H1 (cell line): ENCODE measurements at regions not wholly inside any gene's neighbourhood (a gene's known extent, or its start where the extent isn't known, plus 50 kb on each side); places are given as distances from the start of the nearest gene placed in this dataset.

Experiments
- CTCF ChIA-PET: fragments of 300-600 bp; sonication (Branson Sonifier 250); formaldehyde crosslinking; loops from one replicate; lab custom pipeline; 2021; ENCODE audit not compliant: partially characterized antibody; lab: Charles Lee
- POLR2A ChIA-PET: fragments of 300-600 bp; sonication (Branson Sonifier 250); formaldehyde crosslinking; loops from one replicate; lab custom pipeline; 2021; ENCODE audit warnings: inconsistent platforms; ENCODE audit not compliant: partially characterized antibody; lab: Charles Lee
- DNase-seq, 2 experiments: peaks; one replicate each; pipeline versions ENCODE4 v3.0.0 to v3.0.0-alpha.2; 2010 to 2022; ENCODE audit warnings: low spot score in 2 of 2, low read depth in 1 of 2, mixed read lengths in 1 of 2
- FAIRE-seq: peaks from 2 replicates; lab custom pipeline; 2011; peaks lifted over from hg19 to GRCh38; lab: Jason Lieb, UNC
- H2AFZ ChIP-seq: 2 replicates; pipeline ENCODE4 v1.8.1; 2012; ENCODE audit warnings: low read length, inconsistent platforms
- H2AK5ac ChIP-seq: 2 replicates; pipeline ENCODE4 v1.6.1; 2013; ENCODE audit warnings: low read depth, low read length
- H2BK120ac ChIP-seq: replicated peaks from 2 replicates; pipeline ENCODE3; 2013; ENCODE audit warnings: low read depth, low read length, inconsistent platforms
- H2BK12ac ChIP-seq: 2 replicates; pipeline ENCODE4 v1.6.1; 2013; ENCODE audit warnings: low read depth, low read length
- H2BK15ac ChIP-seq: 2 replicates; pipeline ENCODE4 v1.6.1; 2013; ENCODE audit warnings: low read length
- H2BK20ac ChIP-seq: 2 replicates; pipeline ENCODE4 v1.6.1; 2013; ENCODE audit warnings: low read length
- H2BK5ac ChIP-seq: 2 replicates; pipeline ENCODE4 v1.6.1; 2013; ENCODE audit warnings: low read depth, low read length
- H3K14ac ChIP-seq: 2 replicates; pipeline ENCODE4 v1.6.1; 2013; ENCODE audit warnings: inconsistent platforms; ENCODE audit not compliant: insufficient read length
- H3K18ac ChIP-seq: 2 replicates; pipeline ENCODE4 v1.6.1; 2013; ENCODE audit warnings: low read length; ENCODE audit errors: extremely low read depth
- H3K23ac ChIP-seq: 2 replicates; pipeline ENCODE4 v1.6.1; 2013; ENCODE audit warnings: inconsistent platforms; ENCODE audit not compliant: insufficient read length
- H3K23me2 ChIP-seq: 2 replicates; pipeline ENCODE4 v1.6.1; 2013; ENCODE audit warnings: low read depth, low read length
- H3K27ac ChIP-seq: 2 replicates; pipeline ENCODE4 v1.6.1; 2011; ENCODE audit warnings: low read depth, low read length, inconsistent platforms
- H3K27me3 ChIP-seq, 4 experiments: replicated peaks in 1 of 4; 1 replicate in 1 of 4; 2 replicates in 3 of 4; pipeline versions ENCODE4 v1.6.1 to v1.8.1; 2011 to 2013; ENCODE audit warnings: low read length in 3 of 4, mild to moderate bottlenecking in 3 of 4, inconsistent platforms in 2 of 4, mixed read lengths in 2 of 4, moderate library complexity in 1 of 4; ENCODE audit not compliant: control insufficient read depth in 3 of 4, insufficient read depth in 3 of 4; ENCODE audit errors: extremely low read depth in 1 of 4
- H3K36me3 ChIP-seq, 4 experiments: 2 replicates each; pipeline versions ENCODE4 v1.6.1 to v1.8.1; 2011 to 2013; ENCODE audit warnings: mild to moderate bottlenecking in 4 of 4, low read length in 3 of 4, moderate library complexity in 2 of 4, control low read depth in 1 of 4, inconsistent platforms in 1 of 4; ENCODE audit not compliant: insufficient read depth in 4 of 4, control insufficient read depth in 2 of 4
- H3K4ac ChIP-seq: replicated peaks from 2 replicates; pipeline ENCODE3; 2013; ENCODE audit warnings: low read length, low read depth, mixed read lengths, inconsistent platforms; ENCODE audit not compliant: insufficient read length
- H3K4me1 ChIP-seq, 4 experiments: replicated peaks in 1 of 4; 1 replicate in 1 of 4; 2 replicates in 3 of 4; pipeline versions ENCODE4 v1.6.1 to v1.8.1; 2011 to 2013; ENCODE audit warnings: low read length in 3 of 4, inconsistent platforms in 2 of 4, mixed read lengths in 1 of 4; ENCODE audit not compliant: insufficient read depth in 4 of 4, control insufficient read depth in 3 of 4
- H3K4me2 ChIP-seq, 2 experiments: 2 replicates each; pipeline versions ENCODE4 v1.6.1 to v1.8.1; 2011 to 2013; ENCODE audit warnings: low read depth in 2 of 2, low read length in 2 of 2, control low read depth in 1 of 2, inconsistent platforms in 1 of 2, mild to moderate bottlenecking in 1 of 2; ENCODE audit not compliant: insufficient read depth in 1 of 2
- H3K4me3 ChIP-seq, 4 experiments: fragments of 200-600, 300-600 bp in 1 of 4; sonication (generic), shearing (Covaris generic), sonication (Bioruptor Twin) in 1 of 4; 2 replicates each; pipeline versions ENCODE4 v1.5.1 to v1.8.1; 2011 to 2016; ENCODE audit warnings: low read length in 4 of 4, low read depth in 3 of 4, control low read depth in 2 of 4, inconsistent platforms in 2 of 4, mild to moderate bottlenecking in 2 of 4, mixed read lengths in 1 of 4, moderate library complexity in 1 of 4; ENCODE audit not compliant: insufficient read depth in 2 of 4; ENCODE audit errors: extremely low read depth in 1 of 4
- H3K56ac ChIP-seq: replicated peaks from 2 replicates; pipeline ENCODE3; 2013; ENCODE audit warnings: low read depth, mild to moderate bottlenecking, mixed read lengths, low read length, inconsistent platforms; ENCODE audit not compliant: insufficient read length
- H3K79me1 ChIP-seq: 2 replicates; pipeline ENCODE4 v1.6.1; 2013; ENCODE audit warnings: low read depth, low read length, control low read depth
- H3K79me2 ChIP-seq, 2 experiments: 2 replicates each; pipeline versions ENCODE4 v1.6.1 to v1.8.1; 2012 to 2013; ENCODE audit warnings: low read length in 2 of 2, mild to moderate bottlenecking in 2 of 2, inconsistent platforms in 1 of 2; ENCODE audit not compliant: insufficient read depth in 2 of 2, control insufficient read depth in 1 of 2
- H3K9ac ChIP-seq, 4 experiments: replicated peaks in 1 of 4; 1 replicate in 1 of 4; 2 replicates in 3 of 4; pipeline versions ENCODE4 v1.6.1 to v1.8.1; 2011 to 2013; ENCODE audit warnings: low read depth in 3 of 4, low read length in 3 of 4, control low read depth in 2 of 4, mild to moderate bottlenecking in 2 of 4, moderate library complexity in 2 of 4, inconsistent platforms in 1 of 4; ENCODE audit errors: extremely low read depth in 1 of 4
- H3K9me3 ChIP-seq, 2 experiments: 2 replicates each; pipeline versions ENCODE4 v1.6.1 to v1.8.1; 2012 to 2013; ENCODE audit warnings: mild to moderate bottlenecking in 2 of 2, moderate library complexity in 2 of 2, control low read depth in 1 of 2, inconsistent platforms in 1 of 2, low read depth in 1 of 2, low read length in 1 of 2, mixed read lengths in 1 of 2; ENCODE audit not compliant: insufficient read depth in 2 of 2
- H4K20me1 ChIP-seq, 2 experiments: replicated peaks in 1 of 2; 2 replicates each; pipeline versions ENCODE3 to v1.8.1; 2011 to 2013; ENCODE audit warnings: inconsistent platforms in 2 of 2, low read length in 2 of 2, mild to moderate bottlenecking in 1 of 2; ENCODE audit not compliant: insufficient read depth in 2 of 2, control insufficient read depth in 1 of 2
- H4K5ac ChIP-seq: 2 replicates; pipeline ENCODE4 v1.6.1; 2013; ENCODE audit warnings: low read length, low read depth, mixed read lengths, inconsistent platforms; ENCODE audit not compliant: insufficient read length
- H4K8ac ChIP-seq: 2 replicates; pipeline ENCODE4 v1.8.0; 2013; ENCODE audit warnings: mild to moderate bottlenecking, moderate library complexity, low read length, inconsistent platforms; ENCODE audit not compliant: insufficient read depth; ENCODE audit errors: extremely low read depth
- H4K91ac ChIP-seq: replicated peaks from 2 replicates; pipeline ENCODE3; 2013; ENCODE audit warnings: low read length, mixed read lengths, inconsistent platforms; ENCODE audit not compliant: insufficient read length
- ASH2L ChIP-seq: fragments of 200-600, 300-600 bp; sonication (generic); IDR thresholded peaks from one replicate; pipeline ENCODE4 v1.7.1; 2017; ENCODE audit warnings: low read length
- BRCA1 ChIP-seq: IDR thresholded peaks from 2 replicates; pipeline ENCODE4 v1.6.1; 2012; ENCODE audit warnings: low read depth, low read length, improper control_type of control experiment
- EP300 ChIP-seq, 2 experiments: IDR thresholded peaks; 1 replicate in 1 of 2; 2 replicates in 1 of 2; pipeline ENCODE4 v1.6.1; 2011 to 2012; ENCODE audit warnings: low read depth in 2 of 2, low read length in 2 of 2, mild to moderate bottlenecking in 2 of 2, borderline replicate concordance in 1 of 2, inconsistent platforms in 1 of 2, moderate library complexity in 1 of 2
- HDAC2 ChIP-seq, 2 experiments: fragments of 300-600 bp in 1 of 2; sonication (generic) in 1 of 2; IDR thresholded peaks; 2 replicates each; pipeline ENCODE4 v1.6.1; 2011 to 2012; ENCODE audit warnings: low read depth in 2 of 2, low read length in 2 of 2, mild to moderate bottlenecking in 2 of 2, moderate library complexity in 2 of 2, borderline replicate concordance in 1 of 2, inconsistent platforms in 1 of 2
- MAX ChIP-seq: IDR thresholded peaks from 2 replicates; pipeline ENCODE4 v1.6.1; 2012; ENCODE audit warnings: inconsistent platforms
- SAP30 ChIP-seq: fragments of 300-600 bp; sonication (generic); IDR thresholded peaks from 2 replicates; pipeline ENCODE4 v1.7.1; 2012; ENCODE audit warnings: low read length, moderate library complexity, mild to moderate bottlenecking, inconsistent platforms; ENCODE audit not compliant: insufficient read depth, insufficient replicate concordance
- WGBS, 2 experiments: shearing (Covaris generic) in 1 of 2; methylation state at CpG; one replicate each; pipeline versions ENCODE4 v1.1.6 to v1.1.7; 2013 to 2015; ENCODE audit warnings: low lambda C conversion rate in 2 of 2, mixed read lengths in 2 of 2, inconsistent platforms in 1 of 2, low coverage in 1 of 2, missing lambda C conversion rate in 1 of 2; ENCODE audit not compliant: insufficient replicate concordance in 2 of 2, insufficient coverage in 1 of 2, insufficient read length in 1 of 2; ENCODE audit errors: extremely low coverage in 1 of 2, missing lambda C conversion rate in 1 of 2; 5-methylcytosine and 5-hydroxymethylcytosine counted together

- DNase-seq (peak in 1 of 2 experiments; percentile 7), FAIRE-seq (no peak)
- Histone ChIP-seq H4K91ac (no peak overlapping the region), H3K9ac (no peak overlapping the region), H3K27ac (no peak overlapping the region), H2AK5ac (no peak overlapping the region), H4K5ac (no peak overlapping the region), H3K18ac (no peak overlapping the region), H3K56ac (no peak overlapping the region), H3K4me3 (no peak overlapping the region), H2BK120ac (no peak overlapping the region), H3K23ac (no peak overlapping the region), H3K14ac (no peak overlapping the region), H3K4me2 (no peak overlapping the region), H3K4ac (no peak overlapping the region), H2BK12ac (no peak overlapping the region), H4K20me1 (no peaks in the 10 kb centered on the region), H2BK15ac (no peak overlapping the region), H3K79me2 (no peaks in the 10 kb centered on the region), H3K23me2 (no peaks in the 10 kb centered on the region), H3K27me3 (no peaks in the 10 kb centered on the region), H3K4me1 (peaks cover 0 to 7% (median 0%) of the 10 kb centered on the region in 4 experiments; a peak in 2 of 7 replicates), H3K79me1 (no peaks in the 10 kb centered on the region), H3K36me3 (no peaks in the 10 kb centered on the region), H2BK20ac (no peak overlapping the region), H2AFZ (no peak overlapping the region), H4K8ac (no peak overlapping the region), H3K9me3 (no peaks in the 10 kb centered on the region), H2BK5ac (no peak overlapping the region)
- WGBS, 2 experiments = 88% methylated on average over 1 of the region's 1 CpG; no CpG with 5 or more reads in 1 of the 2 experiments
- ChIA-PET POLR2A (no interaction called here), CTCF (no interaction called here)
- TF ChIP-seq EP300 (IDR thresholded peaks at IDR 0.05; ENCODE audit: borderline replicate concordance in 1 of 2, low read depth in 2 of 2, low read length in 2 of 2) = no peak
- TF ChIP-seq HDAC2 (IDR thresholded peaks at IDR 0.05; ENCODE audit: borderline replicate concordance in 1 of 2, low read depth in 2 of 2, low read length in 2 of 2) = no peak
- no peak for TF ChIP-seq MAX
- no peak for TF ChIP-seq BRCA1
- no peak for TF ChIP-seq SAP30
- TF ChIP-seq ASH2L = no peak
Observed at GRCh38 chr1:94731891-94732290, 88.3 kb upstream of the SLC44A3 start.
